ENCODE measurements at regions not wholly inside any gene's neighbourhood (a gene's known extent, or its start where the extent isn't known, plus 50 kb on each side); places are given as distances from the start of the nearest gene placed in this dataset.

- Histone ChIP-seq H3K4me3 (no peak overlapping the region), H3K36me3 (no peaks in the 10 kb centered on the region), H3K4me1 (no peaks in the 10 kb centered on the region), H3K27ac (no peak overlapping the region), H3K27me3 (ENCODE audit: low read depth) (no peaks in the 10 kb centered on the region), H3K9me3 (no peaks in the 10 kb centered on the region)
- ATAC-seq (no peak), DNase-seq (no peak)
- intact Hi-C loops (cut with DNase I) = no loop called here
- TF ChIP-seq CTCF (IDR thresholded peaks at IDR 0.05) = no peak
Measured at GRCh38 chr16:13426736-13427135, 493.2 kb upstream of the ERCC4 start.

- intact Hi-C loops (cut with DNase I) = no loop called here
- Histone ChIP-seq H3K4me1 (no peaks in the 10 kb centered on the region), H3K27ac (no peak overlapping the region), H3K4me3 (no peak overlapping the region), H3K36me3 (no peaks in the 10 kb centered on the region), H3K27me3 (ENCODE audit: low read depth) (no peaks in the 10 kb centered on the region), H3K9me3 (no peaks in the 10 kb centered on the region)
- TF ChIP-seq CTCF (IDR thresholded peaks at IDR 0.05) = no peak
- no peak for DNase-seq
- ATAC-seq = no peak
Measured at GRCh38 chr16:13427943-13428342, 492.0 kb upstream of the ERCC4 start.

- no peak for TF ChIP-seq CTCF (IDR thresholded peaks at IDR 0.05)
- ATAC-seq = no peak
Measured at GRCh38 chr16:13429416-13429815, 490.5 kb upstream of the ERCC4 start.

DNA sequence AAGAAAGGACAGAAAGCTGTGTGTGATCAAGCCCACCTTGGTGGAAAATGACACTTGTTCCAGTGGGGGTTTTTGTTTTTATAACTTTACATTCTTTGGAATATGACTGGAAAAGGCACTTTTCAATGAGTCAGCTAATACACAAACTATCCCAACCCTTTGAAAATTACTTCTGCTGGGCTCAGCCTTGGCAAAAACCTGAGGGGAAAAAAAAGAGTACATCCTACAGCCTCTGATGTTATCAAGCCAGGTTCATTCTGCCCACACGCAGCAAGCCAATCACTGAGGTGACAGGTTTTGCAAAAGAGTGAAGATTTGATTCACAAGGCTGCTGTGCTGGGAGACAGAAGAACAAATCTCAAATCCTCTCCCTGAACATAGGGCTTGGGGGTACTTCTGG is 484.5 kb upstream of the ERCC4 start:
- Histone ChIP-seq H3K27me3 (ENCODE audit: low read depth) (no peaks in the 10 kb centered on the region), H3K36me3 (no peaks in the 10 kb centered on the region), H3K4me1 (no peaks in the 10 kb centered on the region), H3K9me3 (no peaks in the 10 kb centered on the region), H3K27ac (no peak overlapping the region), H3K4me3 (no peak overlapping the region)
- ATAC-seq (no peak), DNase-seq (no peak)
- intact Hi-C loops (cut with DNase I) = no loop called here
- TF ChIP-seq CTCF (IDR thresholded peaks at IDR 0.05) = no peak

More at GRCh38 chr16:13429416-13429815, 490.5 kb upstream of the ERCC4 start:
- intact Hi-C loops (cut with DNase I) = no loop called here
- no peaks in the 10 kb centered on the region for H3K36me3 ChIP-seq
- H3K4me3 ChIP-seq = no peak overlapping the region
- H3K4me1 ChIP-seq = no peaks in the 10 kb centered on the region
- H3K27me3 ChIP-seq (ENCODE audit: low read depth) = no peaks in the 10 kb centered on the region
- DNase-seq = no peak
- H3K9me3 ChIP-seq = no peaks in the 10 kb centered on the region
- H3K27ac ChIP-seq = no peak overlapping the region

DNA sequence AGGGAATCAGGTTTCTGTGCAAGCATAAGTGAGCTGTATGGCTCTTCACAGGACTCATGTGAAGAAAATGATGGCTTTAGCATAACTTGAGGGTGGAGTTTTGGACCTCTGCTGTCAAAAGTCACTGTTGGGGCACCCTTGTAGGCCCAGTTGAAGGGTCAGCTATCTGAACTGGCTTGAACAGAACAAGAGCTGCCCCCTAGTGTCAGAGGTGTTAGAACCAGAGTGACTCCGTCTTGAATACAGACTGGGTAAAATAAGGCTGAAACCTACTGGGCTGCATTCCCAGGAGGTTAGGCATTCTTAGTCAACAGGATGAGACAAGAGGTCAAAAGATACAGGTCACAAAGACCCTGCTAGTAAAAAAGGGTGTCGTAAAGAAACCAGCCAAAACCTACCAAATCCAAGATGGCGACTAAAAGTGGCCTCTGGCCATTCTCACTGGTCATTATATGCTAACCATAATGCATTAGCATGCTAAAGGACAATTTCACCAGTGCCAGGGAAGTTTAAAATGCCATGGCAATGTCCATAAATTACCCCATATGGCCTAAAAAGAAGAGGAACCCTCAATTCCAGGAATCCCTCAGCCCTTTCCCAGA is 484.0 kb upstream of the ERCC4 start:
- no peak for DNase-seq
- intact Hi-C loops (cut with DNase I) = no loop called here
- H3K4me3 ChIP-seq = no peak overlapping the region
- no peak for TF ChIP-seq CTCF (IDR thresholded peaks at IDR 0.05)
- H3K4me1 ChIP-seq = no peaks in the 10 kb centered on the region
- H3K27me3 ChIP-seq (ENCODE audit: low read depth) = no peaks in the 10 kb centered on the region
- no peaks in the 10 kb centered on the region for H3K9me3 ChIP-seq
- H3K36me3 ChIP-seq = no peaks in the 10 kb centered on the region
- no peak for ATAC-seq
- H3K27ac ChIP-seq = no peak overlapping the region
